Spleen (tissue), 7 donors: ENCODE measurements at regions not wholly inside any gene's neighbourhood (a gene's known extent, or its start where the extent isn't known, plus 50 kb on each side); places are given as distances from the start of the nearest gene placed in this dataset.

ENCODE experiments used
- CTCF ChIP-seq, 11 experiments: fragments of 200-600 bp in 7 of 11; fragments of 450-650 bp in 4 of 11; sonication (generic) in 4 of 11; IDR thresholded peaks in 8 of 11; conservative IDR thresholded peaks in 3 of 11; 1 replicate in 7 of 11; 2 replicates in 4 of 11; pipeline versions ENCODE4 v1.4.0 to v1.8.0; 2016 to 2021; ENCODE audit warnings: antibody characterized with exemption in 11 of 11, inconsistent platforms in 4 of 11, mild to moderate bottlenecking in 1 of 11
- POLR2AphosphoS5 ChIP-seq, 3 donors: sonication (generic); formaldehyde crosslinking; IDR thresholded peaks; one replicate each; pipeline ENCODE4 v1.5.1; 2017; ENCODE audit warnings: antibody characterized with exemption in 3 of 3
- donor health status: DM: no; HTN: no; CAD: no; lungs with moderate emphysema.
- donor health status: DM: no; HTN: no; CAD: no.
- donor health status: DM: no; HTN: no; CAD: no.

GRCh38 chr3:43166406-43166805 is 60.5 kb upstream of the POMGNT2 start:
- TF ChIP-seq CTCF (IDR thresholded peaks at IDR 0.05 in 8 of 11, conservative IDR thresholded peaks at IDR 0.05 in 3 of 11) (no peak), POLR2AphosphoS5 (IDR thresholded peaks at IDR 0.05) (no peak)
